ENCODE measurements at regions not wholly inside any gene's neighbourhood (a gene's known extent, or its start where the extent isn't known, plus 50 kb on each side); places are given as distances from the start of the nearest gene placed in this dataset.

- DNase-seq, result peak; percentile 27
Observed at GRCh38 chr6:28709478-28710349, 184.0 kb downstream of the GPX5 start.

GRCh38 chr6:28710466-28711191 lies 184.9 kb downstream of the GPX5 start:
- DNase-seq, result peak; percentile 69

GRCh38 chr6:28711325-28711724 lies 185.6 kb downstream of the GPX5 start:
- no peak for DNase-seq

- no peak for DNase-seq
Observed at GRCh38 chr6:28711788-28712341, 186.2 kb downstream of the GPX5 start.

- no peak for DNase-seq
Observed at GRCh38 chr6:28712982-28713381, 187.3 kb downstream of the GPX5 start.

- peak; percentile 61 for DNase-seq
Observed at GRCh38 chr6:28719275-28719940, 193.7 kb downstream of the GPX5 start.

- DNase-seq, result no peak
Observed at GRCh38 chr6:28720357-28721231, 194.9 kb downstream of the GPX5 start.

- no peak for DNase-seq
Observed at GRCh38 chr6:28721372-28721771, 195.7 kb downstream of the GPX5 start.

- DNase-seq, result no peak
Observed at GRCh38 chr6:28724395-28724794, 198.7 kb downstream of the GPX5 start.

GRCh38 chr6:28725274-28725809 lies 198.4 kb downstream of the TRIM27 start:
- DNase-seq, result no peak

- peak; percentile 56 for DNase-seq
Observed at GRCh38 chr6:28725890-28726348, 197.9 kb downstream of the TRIM27 start.

- DNase-seq, result no peak
Observed at GRCh38 chr6:28726569-28727309, 197.0 kb downstream of the TRIM27 start.

GRCh38 chr6:28727559-28728211 lies 196.1 kb downstream of the TRIM27 start:
- peak; percentile 56 for DNase-seq

- DNase-seq, result no peak
Observed at GRCh38 chr6:28729501-28730402, 194.0 kb downstream of the TRIM27 start.

GRCh38 chr6:28732052-28732451 lies 191.7 kb downstream of the TRIM27 start:
- DNase-seq, result no peak

GRCh38 chr6:28734443-28734959 lies 189.3 kb downstream of the TRIM27 start:
- DNase-seq, result no peak

- no peak for DNase-seq
Observed at GRCh38 chr6:28736121-28736520, 187.7 kb downstream of the TRIM27 start.

- no peak for DNase-seq
Observed at GRCh38 chr6:28737750-28738395, 185.9 kb downstream of the TRIM27 start.

GRCh38 chr6:28738396-28738765 lies 185.4 kb downstream of the TRIM27 start:
- no peak for DNase-seq

All from RPMI8226 (cell line).